CD14-positive monocyte (primary cell): ENCODE measurements at regions not wholly inside any gene's neighbourhood (a gene's known extent, or its start where the extent isn't known, plus 50 kb on each side); places are given as distances from the start of the nearest gene placed in this dataset.

Experiments used
- DNase-seq, 3 donors: peaks; one replicate each; pipeline ENCODE4 v3.0.0-alpha.2; 2011 to 2022
- H2AFZ ChIP-seq: 2 replicates; pipeline ENCODE4 v1.6.0; 2012; ENCODE audit warnings: mild to moderate bottlenecking, low read depth, low read length, inconsistent platforms; ENCODE audit not compliant: insufficient read depth, poor library complexity, severe bottlenecking
- H3K27ac ChIP-seq, 2 donors: 1 replicate in 1 of 2; 2 replicates in 1 of 2; pipeline ENCODE4 v1.5.1; 2012 to 2013; ENCODE audit warnings: low read length in 2 of 2, control low read depth in 1 of 2, inconsistent platforms in 1 of 2, low read depth in 1 of 2, mild to moderate bottlenecking in 1 of 2
- H3K27me3 ChIP-seq, 2 donors: one replicate each; pipeline versions ENCODE4 v1.6.0 to v1.6.1; 2011 to 2013; ENCODE audit warnings: low read length in 2 of 2; ENCODE audit not compliant: control insufficient read depth in 2 of 2, insufficient read depth in 2 of 2
- H3K36me3 ChIP-seq, 2 donors: replicated peaks in 1 of 2; 1 replicate in 1 of 2; 2 replicates in 1 of 2; pipeline versions ENCODE4 v1.5.1 to v1.6.1; 2012 to 2013; ENCODE audit warnings: low read length in 2 of 2, control low read depth in 1 of 2, inconsistent platforms in 1 of 2, mild to moderate bottlenecking in 1 of 2; ENCODE audit not compliant: insufficient read depth in 2 of 2, control insufficient read depth in 1 of 2
- H3K4me1 ChIP-seq, 2 donors: 1 replicate in 1 of 2; 2 replicates in 1 of 2; pipeline versions ENCODE4 v1.5.1 to v1.6.1; 2012 to 2013; ENCODE audit warnings: low read length in 2 of 2, control low read depth in 1 of 2, inconsistent platforms in 1 of 2, mild to moderate bottlenecking in 1 of 2, moderate library complexity in 1 of 2; ENCODE audit not compliant: insufficient read depth in 2 of 2, control insufficient read depth in 1 of 2
- H3K4me2 ChIP-seq: replicated peaks from 2 replicates; pipeline ENCODE3; 2012; ENCODE audit warnings: low read length, moderate library complexity, mild to moderate bottlenecking; ENCODE audit not compliant: poor library complexity, severe bottlenecking; ENCODE audit errors: extremely low read depth
- H3K4me3 ChIP-seq, 3 experiments: fragments of 200-600 bp in 1 of 3; sonication (generic) in 1 of 3; replicated peaks in 1 of 3; 1 replicate in 2 of 3; 2 replicates in 1 of 3; pipeline ENCODE4 v1.5.1; 2011 to 2013; ENCODE audit warnings: low read length in 3 of 3, mild to moderate bottlenecking in 3 of 3, control low read depth in 2 of 3, low read depth in 2 of 3, inconsistent platforms in 1 of 3, moderate library complexity in 1 of 3
- H3K79me2 ChIP-seq: 2 replicates; pipeline ENCODE4 v1.6.0; 2012; ENCODE audit warnings: mild to moderate bottlenecking, control low read depth, inconsistent platforms, low read length, moderate library complexity; ENCODE audit not compliant: insufficient read depth
- H3K9ac ChIP-seq: 2 replicates; pipeline ENCODE4 v1.6.0; 2017; ENCODE audit warnings: low read length, mild to moderate bottlenecking; ENCODE audit not compliant: insufficient read depth, poor library complexity, severe bottlenecking
- H3K9me3 ChIP-seq, 2 donors: replicated peaks in 1 of 2; 1 replicate in 1 of 2; 2 replicates in 1 of 2; pipeline versions ENCODE4 v1.5.1 to v1.6.1; 2012 to 2013; ENCODE audit warnings: low read length in 2 of 2, control low read depth in 1 of 2; ENCODE audit not compliant: control insufficient read depth in 1 of 2, insufficient read depth in 1 of 2
- H4K20me1 ChIP-seq: 2 replicates; pipeline ENCODE4 v1.6.0; 2012; ENCODE audit warnings: mild to moderate bottlenecking, low read length, control low read depth, moderate library complexity; ENCODE audit not compliant: insufficient read depth
- H3K27ac Mint-ChIP-seq, 7 donors: one replicate each; pipeline ENCODE4 v1.8.0; 2020; ENCODE audit warnings: mild to moderate bottlenecking in 7 of 7, mixed read lengths in 7 of 7, moderate library complexity in 6 of 7, inconsistent platforms in 2 of 7
- H3K27me3 Mint-ChIP-seq, 3 donors: one replicate each; pipeline ENCODE4 v1.8.0; 2021 to 2022; ENCODE audit warnings: low read depth in 3 of 3, mild to moderate bottlenecking in 3 of 3, mixed read lengths in 3 of 3, moderate library complexity in 3 of 3, inconsistent platforms in 1 of 3
- H3K36me3 Mint-ChIP-seq, 2 donors: one replicate each; pipeline ENCODE4 v1.8.0; 2020; ENCODE audit warnings: mixed read lengths in 2 of 2, inconsistent platforms in 1 of 2, mild to moderate bottlenecking in 1 of 2
- H3K4me1 Mint-ChIP-seq: one replicate; pipeline ENCODE4 v1.8.0; 2020; ENCODE audit warnings: mild to moderate bottlenecking, mixed read lengths
- H3K4me3 Mint-ChIP-seq, 2 donors: one replicate each; pipeline ENCODE4 v1.8.0; 2020; ENCODE audit warnings: mild to moderate bottlenecking in 2 of 2, mixed read lengths in 2 of 2, moderate library complexity in 1 of 2
- H3K9me3 Mint-ChIP-seq, 7 donors: one replicate each; pipeline ENCODE4 v1.8.0; 2020 to 2022; ENCODE audit warnings: mixed read lengths in 7 of 7, mild to moderate bottlenecking in 6 of 7, moderate library complexity in 6 of 7, inconsistent platforms in 2 of 7
- CTCF ChIP-seq: fragments of 200-600 bp; IDR thresholded peaks from one replicate; pipeline ENCODE4 v1.8.0; 2022; ENCODE audit warnings: antibody characterized with exemption, mild to moderate bottlenecking
- WGBS: methylation state at CpG from one replicate; pipeline ENCODE4 v1.1.5; 2013; ENCODE audit warnings: missing lambda C conversion rate; ENCODE audit not compliant: insufficient coverage; 5-methylcytosine and 5-hydroxymethylcytosine counted together
- intact Hi-C, 2 donors: fragments of 100-400 bp; cut with micrococcal nuclease; formaldehyde crosslinking; loops; one replicate each; pipeline versions ENCODE4 v1.15.0 to v1.15.1; 2023

- no peaks in the 10 kb centered on the region for H3K36me3 ChIP-seq
- Mint-ChIP-seq H3K9me3 (peaks cover 0 to 2% (median 0%) of the 10 kb centered on the region in 7 donors), H3K4me1 (no peaks in the 10 kb centered on the region), H3K27me3 (no peaks in the 10 kb centered on the region), H3K4me3 (no peak overlapping the region), H3K36me3 (no peaks in the 10 kb centered on the region), H3K27ac (no peak overlapping the region)
- no peaks in the 10 kb centered on the region for H4K20me1 ChIP-seq
- H3K9ac ChIP-seq = no peak overlapping the region
- no peak overlapping the region for H3K4me3 ChIP-seq
- no peak for TF ChIP-seq CTCF
- H2AFZ ChIP-seq = no peak overlapping the region
- intact Hi-C loops = no loop called here
- no peak for DNase-seq
- no peaks in the 10 kb centered on the region for H3K4me1 ChIP-seq
- H3K9me3 ChIP-seq = no peaks in the 10 kb centered on the region
- H3K27ac ChIP-seq = no peak overlapping the region
- H3K27me3 ChIP-seq = no peaks in the 10 kb centered on the region
- H3K79me2 ChIP-seq = no peaks in the 10 kb centered on the region
- WGBS = 90% methylated on average over 2 of the region's 3 CpGs
- no peak overlapping the region for H3K4me2 ChIP-seq
Observed at GRCh38 chr2:137729305-137729704, 235.0 kb upstream of the HNMT start.

- Histone ChIP-seq H3K27ac (no peak overlapping the region), H3K9me3 (no peaks in the 10 kb centered on the region), H3K79me2 (no peaks in the 10 kb centered on the region), H2AFZ (no peak overlapping the region), H3K4me2 (no peak overlapping the region), H4K20me1 (no peaks in the 10 kb centered on the region), H3K9ac (no peak overlapping the region), H3K4me3 (no peak overlapping the region), H3K36me3 (no peaks in the 10 kb centered on the region), H3K27me3 (no peaks in the 10 kb centered on the region), H3K4me1 (no peaks in the 10 kb centered on the region)
- intact Hi-C loops = no loop called here
- H3K27ac Mint-ChIP-seq = no peak overlapping the region
- no peak for TF ChIP-seq CTCF
- H3K4me1 Mint-ChIP-seq = no peaks in the 10 kb centered on the region
- no peak for DNase-seq
- peaks cover 0 to 2% (median 0%) of the 10 kb centered on the region in 3 donors for H3K27me3 Mint-ChIP-seq
- no peak overlapping the region for H3K4me3 Mint-ChIP-seq
- peaks cover 0 to 13% (median 0%) of the 10 kb centered on the region in 7 donors for H3K9me3 Mint-ChIP-seq
- H3K36me3 Mint-ChIP-seq = no peaks in the 10 kb centered on the region
Observed at GRCh38 chr2:137737559-137737958, 226.7 kb upstream of the HNMT start.
